ENCODE measurements at regions not wholly inside any gene's neighbourhood (a gene's known extent, or its start where the extent isn't known, plus 50 kb on each side); places are given as distances from the start of the nearest gene placed in this dataset.

DNA sequence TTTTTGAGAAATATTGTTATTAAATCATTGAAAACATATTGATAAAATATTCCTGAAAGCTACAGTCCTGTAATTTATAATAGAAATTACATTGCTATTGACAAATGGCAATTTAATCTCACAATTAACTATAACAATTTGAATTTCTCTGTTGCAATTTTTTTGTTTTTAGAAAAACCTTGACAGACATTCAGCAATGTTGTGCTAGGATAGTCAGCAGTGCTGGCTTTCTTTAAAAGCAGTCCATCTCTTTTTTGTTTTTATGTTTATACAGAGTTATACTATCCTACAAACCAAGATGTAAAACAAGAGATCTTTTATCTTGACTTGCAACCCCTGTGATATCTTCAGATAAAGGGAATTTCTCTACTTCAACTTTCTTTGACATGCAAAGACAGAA is 93.1 kb downstream of the TUSC7 start:
- no peak for TF ChIP-seq POLR2AphosphoS5 (IDR thresholded peaks at IDR 0.05)
- no peak for TF ChIP-seq CTCF (IDR thresholded peaks at IDR 0.05)
- no peak for TF ChIP-seq POLR2A (IDR thresholded peaks at IDR 0.05)
- H3K4me1 ChIP-seq (replicated peaks): no peaks in the 10 kb centered on the region
- no peaks in the 10 kb centered on the region for H3K27me3 ChIP-seq (replicated peaks; ENCODE audit: insufficient read depth)
- H3K36me3 ChIP-seq: no peaks in the 10 kb centered on the region
- DNase-seq (ENCODE audit: low spot score): no peak
- no peak overlapping the region for H3K4me3 ChIP-seq
- intact Hi-C loops (cut with DNase I): no loop called here
- H3K27ac ChIP-seq: no peak overlapping the region
- H3K9me3 ChIP-seq: no peaks in the 10 kb centered on the region

DNA sequence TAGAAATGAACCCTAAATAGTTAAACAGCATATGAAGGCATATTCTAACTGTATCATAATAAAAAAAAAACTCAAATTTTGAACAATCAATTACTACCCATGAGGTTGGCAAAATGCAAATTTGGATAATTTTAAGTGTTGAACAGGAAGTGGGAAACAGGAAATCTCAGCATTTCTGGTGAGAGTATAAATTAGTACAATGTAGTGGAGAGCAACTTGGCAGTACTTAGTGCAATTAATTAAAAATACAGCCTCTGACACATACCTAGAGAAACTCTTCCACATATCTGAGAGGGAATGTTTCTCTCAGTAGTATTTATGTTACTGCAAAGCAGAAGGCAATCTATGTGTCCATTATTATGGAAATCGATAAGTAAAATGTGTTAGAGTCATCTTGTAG is 96.8 kb downstream of the TUSC7 start:
- no peak overlapping the region for H3K27ac ChIP-seq
- 98% methylated on average over 1 of the region's 1 CpG for WGBS
- no peak overlapping the region for H3K4me3 ChIP-seq
- no peaks in the 10 kb centered on the region for H3K27me3 ChIP-seq (replicated peaks; ENCODE audit: insufficient read depth)
- H3K4me1 ChIP-seq (replicated peaks): no peaks in the 10 kb centered on the region
- intact Hi-C loops (cut with DNase I): no loop called here
- DNase-seq (ENCODE audit: low spot score): no peak
- no peaks in the 10 kb centered on the region for H3K9me3 ChIP-seq
- H3K36me3 ChIP-seq: no peaks in the 10 kb centered on the region
- TF ChIP-seq POLR2AphosphoS5 (IDR thresholded peaks at IDR 0.05): no peak

DNA sequence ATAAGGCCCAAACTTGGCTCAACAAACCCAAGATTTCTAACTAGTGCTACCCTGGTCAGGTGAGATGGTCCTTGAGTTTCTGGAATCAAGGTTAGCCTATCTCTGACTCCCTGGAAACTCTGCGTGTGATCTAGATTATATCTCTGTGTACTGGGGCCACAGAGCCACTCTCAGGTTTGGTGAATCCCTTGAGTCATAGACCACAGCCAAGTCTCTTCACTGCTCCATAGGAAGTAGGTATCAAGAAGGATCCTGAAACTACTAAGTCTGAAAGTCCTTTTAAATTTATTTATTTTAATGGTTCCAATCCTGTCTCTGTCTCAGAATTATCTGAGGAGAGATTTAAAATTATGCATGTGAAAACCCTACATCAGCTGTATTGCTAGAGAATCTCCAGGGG is 99.1 kb downstream of the TUSC7 start:
- DNase-seq (ENCODE audit: low spot score): no peak
- H3K4me3 ChIP-seq: no peak overlapping the region
- intact Hi-C loops (cut with DNase I): no loop called here
- no peaks in the 10 kb centered on the region for H3K9me3 ChIP-seq
- no peak overlapping the region for H3K27ac ChIP-seq
- 88% methylated on average over 1 of the region's 1 CpG for WGBS
- no peaks in the 10 kb centered on the region for H3K4me1 ChIP-seq (replicated peaks)
- TF ChIP-seq POLR2A (IDR thresholded peaks at IDR 0.05) (no peak), CTCF (IDR thresholded peaks at IDR 0.05) (no peak), POLR2AphosphoS5 (IDR thresholded peaks at IDR 0.05) (no peak)
- H3K36me3 ChIP-seq: no peaks in the 10 kb centered on the region
- H3K27me3 ChIP-seq (replicated peaks; ENCODE audit: insufficient read depth): no peaks in the 10 kb centered on the region

- Histone ChIP-seq H3K4me3 (no peak overlapping the region), H3K27ac (no peak overlapping the region), H3K9me3 (no peaks in the 10 kb centered on the region), H3K4me1 (replicated peaks) (no peaks in the 10 kb centered on the region), H3K27me3 (replicated peaks; ENCODE audit: insufficient read depth) (no peaks in the 10 kb centered on the region), H3K36me3 (no peaks in the 10 kb centered on the region)
- intact Hi-C loops (cut with DNase I): no loop called here
- WGBS: 79% methylated on average over 4 of the region's 4 CpGs
- TF ChIP-seq CTCF (IDR thresholded peaks at IDR 0.05) (no peak), POLR2AphosphoS5 (IDR thresholded peaks at IDR 0.05) (no peak), POLR2A (IDR thresholded peaks at IDR 0.05) (no peak)
- DNase-seq (ENCODE audit: low spot score): no peak
Observed at GRCh38 chr3:116809208-116809607, 99.6 kb downstream of the TUSC7 start.

DNA sequence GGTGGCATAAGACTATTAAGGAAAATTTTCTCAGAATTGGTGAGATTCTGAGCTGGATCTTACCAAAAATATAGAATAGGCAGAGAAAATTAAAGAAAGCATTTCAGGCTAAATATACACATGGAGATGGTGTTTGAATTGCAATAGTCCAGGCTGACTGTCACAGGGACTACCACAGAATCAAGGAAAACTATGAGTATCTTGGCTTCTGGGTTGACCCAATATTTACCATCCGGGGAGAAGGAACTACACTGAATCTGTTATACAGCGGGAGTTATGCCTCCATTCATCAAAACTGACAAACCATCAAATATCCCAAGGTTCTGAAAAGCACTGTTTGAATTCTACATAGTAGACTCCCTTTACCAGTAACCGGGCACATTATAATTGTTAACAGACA is 102.2 kb downstream of the TUSC7 start:
- no peaks in the 10 kb centered on the region for H3K36me3 ChIP-seq
- DNase-seq (ENCODE audit: low spot score): no peak
- H3K4me3 ChIP-seq: no peak overlapping the region
- H3K27me3 ChIP-seq (replicated peaks; ENCODE audit: insufficient read depth): no peaks in the 10 kb centered on the region
- H3K4me1 ChIP-seq (replicated peaks): no peaks in the 10 kb centered on the region
- H3K27ac ChIP-seq: no peak overlapping the region
- 89% methylated on average over 3 of the region's 3 CpGs for WGBS
- no peak for TF ChIP-seq POLR2AphosphoS5 (IDR thresholded peaks at IDR 0.05)
- no peak for TF ChIP-seq POLR2A (IDR thresholded peaks at IDR 0.05)
- TF ChIP-seq CTCF (IDR thresholded peaks at IDR 0.05): no peak
- H3K9me3 ChIP-seq: no peaks in the 10 kb centered on the region
- intact Hi-C loops (cut with DNase I): no loop called here

All from prostate gland (tissue), 2 donors.